ENCODE measurements at regions not wholly inside any gene's neighbourhood (a gene's known extent, or its start where the extent isn't known, plus 50 kb on each side); places are given as distances from the start of the nearest gene placed in this dataset.

DNA sequence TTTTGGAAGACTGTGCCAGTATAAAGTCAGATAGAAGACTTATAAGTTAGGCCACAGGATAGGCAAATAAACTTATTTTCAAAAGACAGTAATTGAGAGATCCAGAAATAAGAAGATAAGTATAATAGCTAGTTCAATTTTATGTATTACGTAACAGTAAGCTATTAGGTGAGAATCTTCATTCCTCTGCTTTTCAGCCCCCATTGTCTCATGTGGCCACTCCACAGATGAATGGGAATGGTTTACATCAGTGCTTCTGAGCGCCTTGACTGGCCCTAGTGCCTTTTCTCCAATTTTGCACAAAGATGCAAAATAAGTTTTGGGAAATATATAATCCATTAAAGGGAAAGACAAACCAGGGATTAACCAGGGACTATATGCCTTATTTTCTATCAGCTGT is 550.5 kb downstream of the MMUT start:
- DNase-seq (ENCODE audit: low read depth) = no peak

DNA sequence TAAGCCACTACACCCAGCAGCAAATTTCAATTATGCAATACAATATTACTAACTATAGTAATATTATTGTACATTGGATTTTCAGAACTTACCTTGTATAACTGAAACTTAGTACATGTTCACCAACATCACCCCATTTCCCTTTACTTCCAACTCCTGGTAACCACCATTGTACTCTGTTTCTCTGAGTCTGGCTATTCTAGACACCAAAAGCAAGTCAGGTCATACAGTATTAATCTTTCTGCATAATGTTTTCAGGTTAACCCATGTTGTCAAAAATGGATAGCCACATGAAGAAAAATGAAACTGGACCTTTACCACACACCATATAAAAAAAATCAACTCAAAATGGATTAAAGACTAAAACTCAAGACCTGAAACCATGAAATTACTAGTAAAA is 558.2 kb downstream of the MMUT start:
- no peak for DNase-seq (ENCODE audit: low read depth)

DNA sequence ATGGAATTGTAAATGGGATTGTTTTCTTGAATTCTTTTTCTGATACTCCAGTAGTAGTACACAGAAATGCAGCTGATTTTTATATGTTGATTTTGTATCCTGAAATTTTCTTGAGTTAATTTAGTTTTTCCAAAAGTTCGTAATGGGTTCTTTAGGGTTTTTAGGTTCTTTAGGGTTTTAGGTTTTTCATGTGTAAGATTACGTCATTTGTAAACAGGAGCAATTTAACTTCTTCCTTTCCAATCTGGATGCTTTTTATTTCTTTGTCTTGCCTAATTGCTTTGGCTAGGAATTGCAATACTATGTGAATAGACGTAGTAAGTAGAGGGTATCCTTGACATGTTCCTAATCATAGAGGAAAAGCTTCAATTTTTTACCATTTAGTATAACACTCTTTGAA is 568.6 kb downstream of the MMUT start:
- DNase-seq (ENCODE audit: low read depth) = no peak

- DNase-seq (ENCODE audit: low read depth) = no peak
Measured at GRCh38 chr6:48893048-48893447, 570.0 kb downstream of the MMUT start.

- DNase-seq (ENCODE audit: low read depth) = no peak
Measured at GRCh38 chr6:48891308-48891707, 571.7 kb downstream of the MMUT start.

- DNase-seq (ENCODE audit: low read depth) = no peak
Measured at GRCh38 chr6:48889429-48889828, 573.6 kb downstream of the MMUT start.

- no peak for DNase-seq (ENCODE audit: low read depth)
Measured at GRCh38 chr6:48883116-48883515, 579.9 kb downstream of the MMUT start.

- DNase-seq (ENCODE audit: low read depth) = no peak
Measured at GRCh38 chr6:48881551-48881950, 581.5 kb downstream of the MMUT start.

DNA sequence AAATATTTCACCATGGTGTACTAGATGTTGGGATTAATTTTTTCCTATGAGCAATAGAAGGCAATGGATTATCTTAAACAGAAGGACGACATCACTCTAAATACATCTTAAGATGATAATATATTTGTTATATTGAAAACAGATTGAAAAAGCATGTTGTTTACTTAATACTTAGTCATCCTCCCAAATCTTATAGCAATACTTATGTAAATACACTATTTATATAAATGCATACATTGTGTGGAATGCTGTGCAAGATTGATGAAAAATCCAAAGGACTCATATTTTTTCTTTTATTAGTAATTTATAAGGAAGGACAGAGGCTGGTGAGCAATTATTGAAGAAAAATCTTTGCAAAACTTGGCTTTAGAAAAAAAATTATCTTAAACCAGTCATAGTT is 593.5 kb downstream of the MMUT start:
- DNase-seq (ENCODE audit: low read depth) = no peak

- no peak for DNase-seq (ENCODE audit: low read depth)
Measured at GRCh38 chr6:48866682-48867081, 596.4 kb downstream of the MMUT start.

GRCh38 chr6:48860175-48860574 is 602.9 kb downstream of the MMUT start:
- DNase-seq (ENCODE audit: low read depth) = no peak

DNA sequence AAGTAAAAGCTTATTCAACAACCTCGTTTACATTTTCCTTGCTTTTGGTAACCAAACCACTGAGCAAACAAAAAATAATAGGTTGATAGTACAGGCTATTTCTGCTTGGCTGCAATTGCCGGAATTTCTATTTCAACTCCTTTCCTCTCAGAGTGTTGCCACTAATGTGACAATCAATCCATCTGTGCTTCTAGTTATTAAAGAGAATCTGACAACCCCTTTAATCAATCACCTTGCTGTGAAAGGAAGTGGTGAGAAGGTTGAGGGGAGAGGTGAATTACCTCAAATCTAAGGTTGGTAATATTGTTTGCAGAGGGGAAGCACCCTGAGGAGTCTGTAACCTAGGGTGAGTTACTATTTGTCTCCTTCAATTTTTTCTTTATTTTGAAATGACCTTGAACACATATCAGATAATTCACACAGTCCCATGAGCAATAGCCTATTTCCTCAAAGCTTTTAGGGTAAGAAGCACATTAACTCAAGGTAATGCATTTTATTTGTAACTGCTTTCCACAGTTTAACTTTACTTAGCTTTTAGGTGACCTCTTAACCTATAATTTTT is 603.4 kb downstream of the MMUT start:
- no peak for DNase-seq (ENCODE audit: low read depth)

DNA sequence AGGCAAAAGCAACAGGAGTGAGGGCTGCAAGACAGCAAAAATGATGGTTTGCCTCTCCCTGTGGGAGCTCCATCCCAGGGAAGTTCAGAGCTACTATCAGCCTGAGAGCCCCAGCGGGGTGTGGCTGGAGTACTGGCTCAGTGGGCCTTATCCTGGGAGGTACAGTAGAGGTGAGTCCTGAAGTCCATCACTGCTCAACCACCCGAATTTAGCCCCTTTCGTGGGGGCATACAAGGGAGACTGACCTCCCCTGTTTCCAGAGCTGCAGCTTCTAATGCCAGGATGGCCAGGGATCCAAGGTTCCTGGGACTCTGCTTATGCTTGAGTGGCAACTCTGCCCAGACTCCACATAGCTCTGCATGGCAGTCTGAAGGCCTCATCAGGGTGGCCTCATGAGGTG is 617.8 kb downstream of the MMUT start:
- no peak for DNase-seq (ENCODE audit: low read depth)

DNA sequence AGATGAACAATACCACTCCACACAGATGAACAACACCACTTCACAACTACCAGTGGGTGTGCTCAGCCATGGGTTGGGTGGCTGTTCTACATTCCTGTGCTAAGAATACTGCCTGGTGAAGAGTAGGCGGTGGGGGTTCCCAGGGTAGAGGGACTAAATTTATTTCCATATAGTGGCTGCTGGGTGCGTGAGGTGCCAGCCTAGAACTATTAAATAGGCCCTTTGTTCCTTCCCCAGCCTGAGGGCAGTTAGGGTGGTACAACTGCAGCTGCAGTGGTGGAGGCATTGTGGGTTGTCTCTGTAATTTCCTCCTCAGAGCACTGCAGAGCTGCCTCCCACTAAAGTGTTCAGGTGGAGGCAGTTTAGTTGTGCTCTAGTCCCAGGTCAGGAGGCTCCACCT is 618.4 kb downstream of the MMUT start:
- no peak for DNase-seq (ENCODE audit: low read depth)

DNA sequence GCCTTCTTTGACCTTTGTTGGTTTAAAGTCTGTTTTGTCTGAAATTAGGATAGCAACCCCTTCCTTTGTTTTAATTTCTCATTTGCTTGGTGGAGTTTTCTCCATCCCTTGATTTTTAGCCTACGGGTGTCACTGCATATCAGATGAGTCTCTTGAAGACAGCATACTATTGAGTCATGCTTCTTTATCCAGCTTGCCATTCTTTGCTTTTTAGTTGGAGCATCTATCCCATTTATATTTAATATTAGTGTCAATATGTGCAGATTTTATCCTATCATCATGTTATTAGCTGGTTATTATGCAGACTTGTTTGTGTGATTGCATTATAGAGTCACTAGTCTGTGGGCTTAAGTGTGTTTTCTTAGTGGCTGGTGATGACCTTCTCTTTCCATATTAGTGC is 622.2 kb downstream of the MMUT start:
- DNase-seq (ENCODE audit: low read depth) = no peak

GRCh38 chr6:48839206-48839605 is 623.8 kb downstream of the MMUT start:
- DNase-seq (ENCODE audit: low read depth) = no peak

DNA sequence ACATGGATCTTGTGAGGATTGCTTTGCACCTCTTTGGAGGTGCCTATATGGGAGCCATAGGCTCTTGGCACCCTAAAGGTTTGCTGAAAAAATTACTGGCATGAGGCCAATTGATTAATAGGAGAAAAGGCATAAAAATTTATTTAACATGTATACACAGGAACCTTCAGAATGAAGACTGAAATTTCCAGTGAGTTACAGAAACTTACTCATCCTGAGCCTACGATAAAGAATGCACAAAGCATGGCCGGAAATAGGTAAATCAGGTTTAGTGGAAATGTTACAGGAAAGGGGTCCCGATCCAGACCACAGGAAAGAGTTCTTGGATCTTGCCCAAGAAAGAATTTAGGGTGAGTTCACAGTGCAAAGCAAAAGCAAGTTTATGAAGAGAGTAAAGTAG is 625.3 kb downstream of the MMUT start:
- DNase-seq (ENCODE audit: low read depth) = no peak

DNA sequence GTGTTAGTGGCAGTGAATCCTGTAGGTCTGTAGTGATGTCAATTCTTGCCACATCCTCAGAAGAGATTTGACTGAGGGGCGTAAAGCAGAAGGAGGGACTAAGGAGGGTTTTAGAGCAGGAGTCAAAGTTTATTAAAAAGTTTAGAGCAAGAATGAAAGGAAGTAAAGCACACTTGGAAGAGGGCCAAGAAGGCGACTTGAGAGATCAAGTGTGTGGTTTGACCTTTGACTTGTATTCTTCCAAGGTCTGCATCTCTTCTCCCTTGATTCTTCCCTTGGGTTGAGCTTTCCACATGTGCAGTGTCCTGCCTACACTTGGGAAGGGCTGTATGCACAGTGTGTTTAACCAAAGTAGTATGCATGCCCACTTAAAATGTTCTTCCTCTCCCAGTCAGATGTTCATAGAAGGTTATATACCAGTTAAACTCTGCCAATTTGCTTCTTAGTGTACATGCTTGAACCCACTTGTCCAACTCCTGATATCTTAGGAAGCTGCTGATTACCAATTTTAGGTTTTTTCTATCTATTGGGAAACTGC is 627.6 kb downstream of the MMUT start:
- DNase-seq (ENCODE audit: low read depth) = no peak

DNA sequence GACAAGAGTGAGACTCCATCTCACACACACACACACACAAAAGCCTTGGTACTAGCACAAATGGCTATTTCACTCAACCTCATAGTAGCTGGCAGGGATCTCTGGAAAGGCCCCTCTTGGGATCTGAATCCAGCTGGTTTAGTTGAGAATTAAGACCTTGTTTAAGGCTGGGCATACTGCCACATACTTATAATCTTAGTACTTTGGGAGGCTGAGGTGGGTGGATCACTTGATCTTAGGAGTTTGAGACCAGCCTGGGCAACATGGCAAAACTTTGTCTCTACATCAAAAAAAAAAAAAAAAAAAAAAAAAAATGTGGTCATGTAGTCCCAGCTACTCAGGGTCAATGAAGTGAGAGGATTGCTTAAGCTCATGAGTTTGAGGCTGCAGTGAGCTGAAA is 628.3 kb downstream of the MMUT start:
- DNase-seq (ENCODE audit: low read depth) = no peak

GRCh38 chr6:48833916-48834315 is 629.1 kb downstream of the MMUT start:
- DNase-seq (ENCODE audit: low read depth) = no peak

- DNase-seq (ENCODE audit: low read depth) = no peak
Measured at GRCh38 chr6:48826901-48827701, 636.0 kb downstream of the MMUT start.

- DNase-seq (ENCODE audit: low read depth) = no peak
Measured at GRCh38 chr6:48826152-48826515, 636.9 kb downstream of the MMUT start.

- DNase-seq (ENCODE audit: low read depth) = no peak
Measured at GRCh38 chr6:48825501-48826151, 637.4 kb downstream of the MMUT start.

Data from forelimb muscle (tissue), 1 donor.